T-helper 1 cell (primary cell): ENCODE measurements at regions not wholly inside any gene's neighbourhood (a gene's known extent, or its start where the extent isn't known, plus 50 kb on each side); places are given as distances from the start of the nearest gene placed in this dataset.
"Not testable (repeated sequence)": the region's sequence is repeated elsewhere in the genome, so short reads cannot be mapped to it uniquely, and the experiment has no call there.

Source experiments
- DNase-seq, 5 donors: peaks; one replicate each; pipeline ENCODE4 v3.0.0-alpha.2; 2012 to 2020

GRCh38 chr1:189970331-189971230, 507.1 kb downstream of the BRINP3 start:
- no peak for DNase-seq

- DNase-seq: no peak
Measured at GRCh38 chr1:189971656-189972055, 506.0 kb downstream of the BRINP3 start.

GRCh38 chr1:189977184-189977583, 500.5 kb downstream of the BRINP3 start:
- DNase-seq: no peak

- DNase-seq: no peak
Measured at GRCh38 chr1:189983166-189983890, 494.3 kb downstream of the BRINP3 start.

GRCh38 chr1:189986516-189986915, 491.1 kb downstream of the BRINP3 start:
- no peak for DNase-seq

GRCh38 chr1:189987509-189987908, 490.2 kb downstream of the BRINP3 start:
- DNase-seq: no peak

GRCh38 chr1:189992856-189993255, 484.8 kb downstream of the BRINP3 start:
- DNase-seq: no peak

GRCh38 chr1:190000365-190000872, 477.2 kb downstream of the BRINP3 start:
- no peak for DNase-seq

GRCh38 chr1:190001187-190001586, 476.5 kb downstream of the BRINP3 start:
- DNase-seq: no peak

- DNase-seq: no peak
Measured at GRCh38 chr1:190003376-190003775, 474.3 kb downstream of the BRINP3 start.

GRCh38 chr1:190011585-190011984, 466.1 kb downstream of the BRINP3 start:
- no peak for DNase-seq

- DNase-seq: not testable (repeated sequence)
Measured at GRCh38 chr1:190019151-190019550, 458.5 kb downstream of the BRINP3 start.

GRCh38 chr1:190019717-190020116, 457.9 kb downstream of the BRINP3 start:
- no peak for DNase-seq

GRCh38 chr1:190022709-190023108, 455.0 kb downstream of the BRINP3 start:
- peak in 1 of 5 donors; percentile 0 for DNase-seq

GRCh38 chr1:190029441-190029840, 448.2 kb downstream of the BRINP3 start:
- no peak for DNase-seq

GRCh38 chr1:190043655-190044054, 434.0 kb downstream of the BRINP3 start:
- no peak for DNase-seq

GRCh38 chr1:190046231-190046630, 431.4 kb downstream of the BRINP3 start:
- no peak for DNase-seq
